Muscle layer of duodenum (tissue), 2 donors: ENCODE measurements at regions not wholly inside any gene's neighbourhood (a gene's known extent, or its start where the extent isn't known, plus 50 kb on each side); places are given as distances from the start of the nearest gene placed in this dataset.

Source experiments
- H3K27ac ChIP-seq: one replicate; pipeline ENCODE4 v1.7.0; 2013; ENCODE audit warnings: mild to moderate bottlenecking, low read length
- H3K27me3 ChIP-seq: one replicate; pipeline ENCODE4 v1.7.0; 2013; ENCODE audit warnings: low read depth, mild to moderate bottlenecking, control low read depth, low read length
- H3K36me3 ChIP-seq, 2 donors: one replicate each; pipeline ENCODE4 v1.7.0; 2013; ENCODE audit warnings: low read length in 2 of 2, control low read depth in 1 of 2, mild to moderate bottlenecking in 1 of 2; ENCODE audit not compliant: insufficient read depth in 2 of 2, control insufficient read depth in 1 of 2
- H3K4me1 ChIP-seq, 2 donors: one replicate each; pipeline ENCODE4 v1.7.0; 2013; ENCODE audit warnings: low read length in 2 of 2, mild to moderate bottlenecking in 2 of 2, control low read depth in 1 of 2, moderate library complexity in 1 of 2; ENCODE audit not compliant: insufficient read depth in 2 of 2, control insufficient read depth in 1 of 2
- H3K4me3 ChIP-seq, 2 donors: one replicate each; pipeline ENCODE4 v1.7.0; 2013; ENCODE audit warnings: low read length in 2 of 2, low read depth in 1 of 2, mild to moderate bottlenecking in 1 of 2
- H3K9me3 ChIP-seq, 2 donors: one replicate each; pipeline ENCODE4 v1.7.0; 2013; ENCODE audit warnings: low read length in 2 of 2, control low read depth in 1 of 2, mild to moderate bottlenecking in 1 of 2; ENCODE audit not compliant: control insufficient read depth in 1 of 2
- donor health status: healthy.

DNA sequence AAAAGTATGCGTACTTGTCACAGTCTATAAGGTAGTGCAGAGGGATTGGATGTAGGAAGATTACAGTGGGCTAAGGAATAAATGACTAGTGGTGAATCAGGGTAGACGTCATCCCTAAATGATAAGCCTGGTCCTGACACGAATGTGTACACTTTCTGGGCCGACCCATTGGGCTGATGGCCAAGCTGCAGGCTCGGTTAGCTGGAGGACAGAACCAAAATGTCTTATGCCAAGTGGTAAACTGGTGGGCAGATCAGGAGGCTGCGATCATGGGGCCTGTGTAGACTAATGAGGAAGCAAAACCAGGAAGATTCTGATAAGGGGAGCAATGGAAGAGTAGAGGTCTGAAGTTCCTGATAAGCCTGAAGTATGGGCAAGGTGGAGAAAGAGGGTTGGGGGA lies 272.8 kb upstream of the GATB start:
- Histone ChIP-seq H3K27ac (peak overlapping the region; percentile 67), H3K4me3 (no peak overlapping the region), H3K4me1 (no peaks in the 10 kb centered on the region), H3K36me3 (no peaks in the 10 kb centered on the region), H3K9me3 (no peaks in the 10 kb centered on the region), H3K27me3 (no peaks in the 10 kb centered on the region)

DNA sequence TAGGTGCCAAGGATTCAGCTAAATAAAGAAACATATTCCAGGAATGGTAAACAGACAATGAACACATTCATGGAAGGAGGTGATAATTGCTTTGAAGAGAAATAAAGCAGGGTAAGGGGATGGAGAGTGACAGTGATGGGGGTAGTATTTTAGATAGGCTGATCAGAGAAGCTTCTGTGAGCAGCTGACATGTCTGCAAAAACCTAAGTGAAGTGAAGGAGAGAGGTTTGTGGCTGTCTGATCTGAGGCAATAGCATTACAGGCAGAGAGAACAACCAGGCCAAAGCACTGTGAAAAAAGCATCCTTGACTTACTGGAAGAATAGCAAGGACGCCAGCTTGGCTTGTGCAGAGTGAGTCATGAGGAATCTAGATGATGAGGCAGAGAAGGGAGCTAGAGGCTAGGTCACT lies 271.9 kb upstream of the GATB start:
- Histone ChIP-seq H3K27me3 (no peaks in the 10 kb centered on the region), H3K36me3 (no peaks in the 10 kb centered on the region), H3K4me3 (no peak overlapping the region), H3K27ac (peak overlapping the region; percentile 67), H3K4me1 (no peaks in the 10 kb centered on the region), H3K9me3 (no peaks in the 10 kb centered on the region)

- Histone ChIP-seq H3K9me3 (no peaks in the 10 kb centered on the region), H3K4me3 (no peak overlapping the region), H3K27me3 (no peaks in the 10 kb centered on the region), H3K4me1 (no peaks in the 10 kb centered on the region), H3K36me3 (no peaks in the 10 kb centered on the region), H3K27ac (no peak overlapping the region)
Observed at GRCh38 chr4:152029631-152030030, 268.8 kb upstream of the GATB start.

- H3K36me3 ChIP-seq = no peaks in the 10 kb centered on the region
- H3K4me1 ChIP-seq = no peaks in the 10 kb centered on the region
- H3K4me3 ChIP-seq = no peak overlapping the region
- H3K9me3 ChIP-seq = no peaks in the 10 kb centered on the region
- no peaks in the 10 kb centered on the region for H3K27me3 ChIP-seq
- no peak overlapping the region for H3K27ac ChIP-seq
Observed at GRCh38 chr4:152028131-152028530, 267.3 kb upstream of the GATB start.

DNA sequence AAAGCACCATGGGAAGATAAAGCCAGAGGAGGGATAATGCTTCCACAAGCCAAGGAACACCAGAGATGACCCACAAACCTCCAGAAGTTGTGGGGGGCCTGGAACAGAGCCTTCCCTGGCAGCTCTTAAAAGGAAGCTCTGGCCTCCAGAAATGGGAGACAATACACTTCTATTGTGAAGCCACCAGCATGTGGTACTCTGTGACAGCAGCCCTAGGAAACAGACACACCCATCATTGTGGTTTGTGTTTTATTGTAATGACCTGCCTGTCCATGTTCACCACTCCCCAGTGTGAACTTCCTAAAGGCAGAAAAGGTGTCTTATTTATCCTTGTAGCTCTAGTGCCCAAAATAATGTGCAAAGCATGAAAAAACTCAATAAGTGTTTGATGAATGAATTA lies 264.1 kb upstream of the GATB start:
- H3K4me3 ChIP-seq = no peak overlapping the region
- no peak overlapping the region for H3K27ac ChIP-seq
- H3K9me3 ChIP-seq = no peaks in the 10 kb centered on the region
- H3K27me3 ChIP-seq = no peaks in the 10 kb centered on the region
- no peaks in the 10 kb centered on the region for H3K4me1 ChIP-seq
- no peaks in the 10 kb centered on the region for H3K36me3 ChIP-seq

DNA sequence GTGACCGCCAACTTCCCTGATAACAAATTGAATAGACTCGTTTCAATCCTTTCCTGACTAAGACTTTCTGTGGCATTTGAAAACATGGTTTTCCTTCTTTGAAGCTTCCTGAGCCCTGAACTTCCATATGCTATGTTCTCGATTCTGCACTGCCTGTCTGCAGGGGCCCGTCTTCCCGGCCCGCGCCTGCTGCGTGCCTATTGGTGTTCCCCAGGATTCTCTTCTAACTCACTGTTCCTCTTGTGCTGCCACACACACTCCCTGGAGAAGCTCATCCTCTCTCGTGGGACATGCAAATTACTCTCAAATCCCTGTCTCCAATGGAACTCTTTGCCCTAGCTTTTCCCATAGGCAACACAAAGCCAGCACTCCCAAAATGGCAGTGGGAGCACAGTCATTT lies 262.9 kb upstream of the GATB start:
- Histone ChIP-seq H3K36me3 (no peaks in the 10 kb centered on the region), H3K9me3 (no peaks in the 10 kb centered on the region), H3K4me3 (no peak overlapping the region), H3K27me3 (no peaks in the 10 kb centered on the region), H3K27ac (no peak overlapping the region), H3K4me1 (no peaks in the 10 kb centered on the region)

DNA sequence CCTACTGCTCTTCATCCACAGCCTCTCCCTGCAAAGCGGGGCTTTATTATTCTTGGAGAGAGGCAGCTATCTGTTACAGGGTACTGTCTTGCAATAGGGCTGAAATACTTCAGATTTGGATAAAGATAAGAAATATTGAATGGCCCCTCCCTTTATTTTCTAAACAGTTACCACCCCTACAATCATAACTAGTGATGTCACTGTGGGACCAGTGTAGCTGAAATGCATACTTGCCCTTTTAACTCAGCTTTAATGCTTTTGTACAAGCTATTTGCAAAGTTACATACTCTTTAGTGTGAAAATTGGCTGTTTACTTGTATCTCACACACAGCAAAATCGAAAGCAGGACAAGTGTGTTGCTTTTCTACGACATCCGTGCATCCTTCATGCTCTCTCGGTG lies 261.7 kb upstream of the GATB start:
- H3K4me1 ChIP-seq = no peaks in the 10 kb centered on the region
- H3K36me3 ChIP-seq = no peaks in the 10 kb centered on the region
- no peak overlapping the region for H3K27ac ChIP-seq
- no peaks in the 10 kb centered on the region for H3K9me3 ChIP-seq
- no peak overlapping the region for H3K4me3 ChIP-seq
- H3K27me3 ChIP-seq = no peaks in the 10 kb centered on the region

- Histone ChIP-seq H3K9me3 (no peaks in the 10 kb centered on the region), H3K36me3 (no peaks in the 10 kb centered on the region), H3K4me1 (no peaks in the 10 kb centered on the region), H3K27me3 (no peaks in the 10 kb centered on the region), H3K4me3 (no peak overlapping the region), H3K27ac (no peak overlapping the region)
Observed at GRCh38 chr4:152021788-152022438, 261.1 kb upstream of the GATB start.

- Histone ChIP-seq H3K36me3 (no peaks in the 10 kb centered on the region), H3K4me1 (no peaks in the 10 kb centered on the region), H3K9me3 (no peaks in the 10 kb centered on the region), H3K4me3 (no peak overlapping the region), H3K27ac (no peak overlapping the region), H3K27me3 (no peaks in the 10 kb centered on the region)
Observed at GRCh38 chr4:152020073-152020472, 259.3 kb upstream of the GATB start.

DNA sequence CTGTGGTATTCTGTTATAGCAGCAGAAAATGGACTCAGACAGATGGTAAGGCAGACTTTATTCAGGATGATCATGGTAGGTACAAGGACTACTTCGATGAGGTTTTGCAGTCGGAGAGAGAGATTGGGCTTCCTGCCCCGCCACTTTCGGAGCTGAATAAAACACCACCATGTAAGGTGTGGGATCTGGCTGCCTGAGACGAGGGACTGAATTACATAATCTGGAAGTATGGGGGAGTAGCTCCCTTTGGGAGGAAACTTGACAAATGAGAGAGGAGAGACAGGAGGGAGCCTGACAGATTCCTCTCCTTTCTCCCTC lies 255.5 kb upstream of the GATB start:
- Histone ChIP-seq H3K9me3 (no peaks in the 10 kb centered on the region), H3K4me3 (no peak overlapping the region), H3K27me3 (no peaks in the 10 kb centered on the region), H3K4me1 (no peaks in the 10 kb centered on the region), H3K27ac (no peak overlapping the region), H3K36me3 (no peaks in the 10 kb centered on the region)

DNA sequence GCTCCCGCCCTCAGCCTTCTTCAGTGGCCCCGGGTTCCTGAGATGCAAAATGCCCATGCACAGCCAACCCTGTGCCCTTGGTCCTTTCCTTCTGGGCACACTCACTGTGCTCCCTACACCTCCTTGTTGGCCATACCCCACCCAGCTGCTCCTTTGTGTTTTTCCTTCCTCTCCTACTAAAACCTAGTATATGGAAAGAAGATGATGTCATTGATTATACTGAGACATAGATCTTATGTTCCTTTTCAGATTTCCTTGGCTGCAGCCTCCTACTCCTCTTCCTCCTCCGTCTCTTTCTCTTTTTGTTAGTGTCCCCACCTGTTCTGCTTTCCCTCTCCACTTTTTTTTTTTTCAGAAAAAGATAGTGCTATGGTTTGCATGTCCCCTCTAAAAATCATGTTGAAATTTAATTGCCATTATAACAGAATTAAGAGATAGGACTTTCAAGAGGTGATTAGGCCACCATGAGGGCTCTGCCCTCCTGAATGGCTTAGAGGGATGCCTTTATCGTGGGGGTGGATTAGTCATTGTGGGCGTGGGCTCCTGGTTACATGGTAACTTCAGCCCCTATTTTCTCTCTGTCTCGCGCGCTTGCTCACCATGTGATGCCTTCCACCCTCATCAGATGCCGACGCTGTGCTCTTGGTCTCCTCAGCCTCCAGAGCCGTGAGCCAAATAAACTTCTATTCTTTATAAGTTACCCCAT lies 254.9 kb upstream of the GATB start:
- Histone ChIP-seq H3K36me3 (no peaks in the 10 kb centered on the region), H3K4me3 (no peak overlapping the region), H3K27ac (no peak overlapping the region), H3K27me3 (no peaks in the 10 kb centered on the region), H3K4me1 (no peaks in the 10 kb centered on the region), H3K9me3 (no peaks in the 10 kb centered on the region)

DNA sequence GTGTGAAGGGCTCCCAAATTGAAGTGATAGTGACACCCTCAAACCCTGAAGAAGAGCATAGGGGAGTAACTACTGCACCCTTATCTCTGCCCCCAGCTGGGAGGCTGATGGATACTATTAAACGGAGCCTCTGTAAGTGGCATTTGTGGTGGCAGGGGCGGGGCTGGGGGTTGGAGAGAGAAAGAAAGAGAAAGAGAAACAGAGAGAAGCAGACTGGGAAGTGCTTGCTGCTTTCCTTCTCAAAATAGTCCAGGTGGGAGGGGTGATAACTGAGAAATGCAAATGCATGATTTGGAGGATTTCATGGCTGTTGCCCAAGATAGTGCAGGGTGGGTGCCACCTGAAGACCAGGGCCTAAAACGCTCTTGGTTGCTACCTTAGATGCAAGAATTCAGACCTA lies 253.5 kb upstream of the GATB start:
- no peak overlapping the region for H3K4me3 ChIP-seq
- H3K27me3 ChIP-seq = no peaks in the 10 kb centered on the region
- no peaks in the 10 kb centered on the region for H3K9me3 ChIP-seq
- no peak overlapping the region for H3K27ac ChIP-seq
- H3K36me3 ChIP-seq = no peaks in the 10 kb centered on the region
- no peaks in the 10 kb centered on the region for H3K4me1 ChIP-seq
